ENCODE measurements at regions not wholly inside any gene's neighbourhood (a gene's known extent, or its start where the extent isn't known, plus 50 kb on each side); places are given as distances from the start of the nearest gene placed in this dataset.
A peak's percentile ranks its signal among the peaks of the same experiment; 100 is the strongest.

DNA sequence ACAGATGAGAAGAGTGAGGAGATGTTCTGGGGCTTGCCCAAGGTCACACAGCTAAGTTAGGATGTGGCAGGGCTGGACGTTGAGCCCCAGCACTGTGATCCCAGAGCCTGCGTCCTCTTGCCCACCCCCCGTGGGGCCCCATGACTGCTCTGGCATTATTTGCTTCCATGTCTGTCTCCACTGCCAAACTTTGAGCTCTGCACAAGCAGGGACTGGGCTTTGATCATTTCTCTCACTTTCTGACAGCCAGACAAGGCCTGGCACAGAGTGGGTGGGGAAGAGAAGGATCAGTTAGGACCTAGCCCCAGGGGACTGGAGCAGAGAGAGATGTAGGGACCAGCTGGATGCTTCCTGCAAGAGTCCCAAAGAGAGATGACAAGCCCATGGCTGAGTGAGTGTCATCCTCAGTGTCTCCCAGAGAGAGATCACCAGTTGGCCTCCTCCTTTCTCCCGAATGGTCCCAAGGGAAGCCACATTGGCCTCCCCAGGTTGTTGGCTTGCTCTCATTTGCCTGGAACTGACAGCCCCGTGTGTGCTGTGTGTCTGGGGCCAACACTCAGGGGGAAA, 126.7 kb upstream of the PWP1 start (continued):
- TF ChIP-seq MIXL1 (CRISPR knock-in tag; IDR thresholded peaks at IDR 0.05) (no peak; the same call in 1 of the 2 replicates), JDP2 (CRISPR knock-in tag; IDR thresholded peaks at IDR 0.05; ENCODE audit: borderline replicate concordance) (no peak), MEIS2 (CRISPR knock-in tag; IDR thresholded peaks at IDR 0.05) (peak; percentile 94), KLF15 (CRISPR knock-in tag; IDR thresholded peaks at IDR 0.05; ENCODE audit: borderline replicate concordance) (no peak), RBM39 (IDR thresholded peaks at IDR 0.05; ENCODE audit: low read depth, low read length, poor library complexity, severe bottlenecking) (no peak), CBX2 (IDR thresholded peaks at IDR 0.05; ENCODE audit: low read depth, low read length) (no peak), CBX2 (CRISPR knock-in tag; IDR thresholded peaks at IDR 0.05; ENCODE audit: low read depth) (no peak), SMAD1 (CRISPR knock-in tag; IDR thresholded peaks at IDR 0.05; ENCODE audit: borderline replicate concordance, low read depth) (no peak), STAG1 (CRISPR knock-in tag; IDR thresholded peaks at IDR 0.05) (no peak), ZNF138 (CRISPR knock-in tag; IDR thresholded peaks at IDR 0.05; ENCODE audit: low read depth) (no peak), GABPA (IDR thresholded peaks at IDR 0.05; ENCODE audit: low read depth, low read length) (no peak), GABPA (CRISPR knock-in tag; IDR thresholded peaks at IDR 0.05; ENCODE audit: low read depth) (no peak), GZF1 (CRISPR knock-in tag; IDR thresholded peaks at IDR 0.05) (no peak)
- TF ChIP-seq, protein P1, sequence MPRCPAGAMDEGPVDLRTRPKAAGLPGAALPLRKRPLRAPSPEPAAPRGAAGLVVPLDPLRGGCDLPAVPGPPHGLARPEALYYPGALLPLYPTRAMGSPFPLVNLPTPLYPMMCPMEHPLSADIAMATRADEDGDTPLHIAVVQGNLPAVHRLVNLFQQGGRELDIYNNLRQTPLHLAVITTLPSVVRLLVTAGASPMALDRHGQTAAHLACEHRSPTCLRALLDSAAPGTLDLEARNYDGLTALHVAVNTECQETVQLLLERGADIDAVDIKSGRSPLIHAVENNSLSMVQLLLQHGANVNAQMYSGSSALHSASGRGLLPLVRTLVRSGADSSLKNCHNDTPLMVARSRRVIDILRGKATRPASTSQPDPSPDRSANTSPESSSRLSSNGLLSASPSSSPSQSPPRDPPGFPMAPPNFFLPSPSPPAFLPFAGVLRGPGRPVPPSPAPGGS (CRISPR knock-in tag; IDR thresholded peaks at IDR 0.05) = no peak
- TF ChIP-seq, protein P2, sequence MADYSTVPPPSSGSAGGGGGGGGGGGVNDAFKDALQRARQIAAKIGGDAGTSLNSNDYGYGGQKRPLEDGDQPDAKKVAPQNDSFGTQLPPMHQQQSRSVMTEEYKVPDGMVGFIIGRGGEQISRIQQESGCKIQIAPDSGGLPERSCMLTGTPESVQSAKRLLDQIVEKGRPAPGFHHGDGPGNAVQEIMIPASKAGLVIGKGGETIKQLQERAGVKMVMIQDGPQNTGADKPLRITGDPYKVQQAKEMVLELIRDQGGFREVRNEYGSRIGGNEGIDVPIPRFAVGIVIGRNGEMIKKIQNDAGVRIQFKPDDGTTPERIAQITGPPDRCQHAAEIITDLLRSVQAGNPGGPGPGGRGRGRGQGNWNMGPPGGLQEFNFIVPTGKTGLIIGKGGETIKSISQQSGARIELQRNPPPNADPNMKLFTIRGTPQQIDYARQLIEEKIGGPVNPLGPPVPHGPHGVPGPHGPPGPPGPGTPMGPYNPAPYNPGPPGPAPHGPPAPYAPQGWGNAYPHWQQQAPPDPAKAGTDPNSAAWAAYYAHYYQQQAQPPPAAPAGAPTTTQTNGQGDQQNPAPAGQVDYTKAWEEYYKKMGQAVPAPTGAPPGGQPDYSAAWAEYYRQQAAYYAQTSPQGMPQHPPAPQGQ (CRISPR knock-in tag; IDR thresholded peaks at IDR 0.05; ENCODE audit: borderline replicate concordance) = no peak
- TF ChIP-seq, protein P3, sequence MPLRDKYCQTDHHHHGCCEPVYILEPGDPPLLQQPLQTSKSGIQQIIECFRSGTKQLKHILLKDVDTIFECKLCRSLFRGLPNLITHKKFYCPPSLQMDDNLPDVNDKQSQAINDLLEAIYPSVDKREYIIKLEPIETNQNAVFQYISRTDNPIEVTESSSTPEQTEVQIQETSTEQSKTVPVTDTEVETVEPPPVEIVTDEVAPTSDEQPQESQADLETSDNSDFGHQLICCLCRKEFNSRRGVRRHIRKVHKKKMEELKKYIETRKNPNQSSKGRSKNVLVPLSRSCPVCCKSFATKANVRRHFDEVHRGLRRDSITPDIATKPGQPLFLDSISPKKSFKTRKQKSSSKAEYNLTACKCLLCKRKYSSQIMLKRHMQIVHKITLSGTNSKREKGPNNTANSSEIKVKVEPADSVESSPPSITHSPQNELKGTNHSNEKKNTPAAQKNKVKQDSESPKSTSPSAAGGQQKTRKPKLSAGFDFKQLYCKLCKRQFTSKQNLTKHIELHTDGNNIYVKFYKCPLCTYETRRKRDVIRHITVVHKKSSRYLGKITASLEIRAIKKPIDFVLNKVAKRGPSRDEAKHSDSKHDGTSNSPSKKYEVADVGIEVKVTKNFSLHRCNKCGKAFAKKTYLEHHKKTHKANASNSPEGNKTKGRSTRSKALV (CRISPR knock-in tag; IDR thresholded peaks at IDR 0.05) = no peak
- TF ChIP-seq, protein P4, sequence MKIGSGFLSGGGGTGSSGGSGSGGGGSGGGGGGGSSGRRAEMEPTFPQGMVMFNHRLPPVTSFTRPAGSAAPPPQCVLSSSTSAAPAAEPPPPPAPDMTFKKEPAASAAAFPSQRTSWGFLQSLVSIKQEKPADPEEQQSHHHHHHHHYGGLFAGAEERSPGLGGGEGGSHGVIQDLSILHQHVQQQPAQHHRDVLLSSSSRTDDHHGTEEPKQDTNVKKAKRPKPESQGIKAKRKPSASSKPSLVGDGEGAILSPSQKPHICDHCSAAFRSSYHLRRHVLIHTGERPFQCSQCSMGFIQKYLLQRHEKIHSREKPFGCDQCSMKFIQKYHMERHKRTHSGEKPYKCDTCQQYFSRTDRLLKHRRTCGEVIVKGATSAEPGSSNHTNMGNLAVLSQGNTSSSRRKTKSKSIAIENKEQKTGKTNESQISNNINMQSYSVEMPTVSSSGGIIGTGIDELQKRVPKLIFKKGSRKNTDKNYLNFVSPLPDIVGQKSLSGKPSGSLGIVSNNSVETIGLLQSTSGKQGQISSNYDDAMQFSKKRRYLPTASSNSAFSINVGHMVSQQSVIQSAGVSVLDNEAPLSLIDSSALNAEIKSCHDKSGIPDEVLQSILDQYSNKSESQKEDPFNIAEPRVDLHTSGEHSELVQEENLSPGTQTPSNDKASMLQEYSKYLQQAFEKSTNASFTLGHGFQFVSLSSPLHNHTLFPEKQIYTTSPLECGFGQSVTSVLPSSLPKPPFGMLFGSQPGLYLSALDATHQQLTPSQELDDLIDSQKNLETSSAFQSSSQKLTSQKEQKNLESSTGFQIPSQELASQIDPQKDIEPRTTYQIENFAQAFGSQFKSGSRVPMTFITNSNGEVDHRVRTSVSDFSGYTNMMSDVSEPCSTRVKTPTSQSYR (CRISPR knock-in tag; IDR thresholded peaks at IDR 0.05; ENCODE audit: borderline replicate concordance) = peak; percentile 34; the same call in 1 of the 2 replicates
- TF ChIP-seq, protein P5, sequence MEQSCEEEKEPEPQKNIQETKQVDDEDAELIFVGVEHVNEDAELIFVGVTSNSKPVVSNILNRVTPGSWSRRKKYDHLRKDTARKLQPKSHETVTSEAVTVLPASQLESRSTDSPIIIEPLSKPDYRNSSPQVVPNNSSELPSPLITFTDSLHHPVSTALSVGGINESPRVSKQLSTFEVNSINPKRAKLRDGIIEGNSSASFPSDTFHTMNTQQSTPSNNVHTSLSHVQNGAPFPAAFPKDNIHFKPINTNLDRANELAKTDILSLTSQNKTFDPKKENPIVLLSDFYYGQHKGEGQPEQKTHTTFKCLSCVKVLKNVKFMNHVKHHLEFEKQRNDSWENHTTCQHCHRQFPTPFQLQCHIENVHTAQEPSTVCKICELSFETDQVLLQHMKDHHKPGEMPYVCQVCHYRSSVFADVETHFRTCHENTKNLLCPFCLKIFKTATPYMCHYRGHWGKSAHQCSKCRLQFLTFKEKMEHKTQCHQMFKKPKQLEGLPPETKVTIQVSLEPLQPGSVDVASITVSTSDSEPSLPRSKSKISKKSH (CRISPR knock-in tag; IDR thresholded peaks at IDR 0.05; ENCODE audit: borderline replicate concordance) = no peak
- TF ChIP-seq, protein P6, sequence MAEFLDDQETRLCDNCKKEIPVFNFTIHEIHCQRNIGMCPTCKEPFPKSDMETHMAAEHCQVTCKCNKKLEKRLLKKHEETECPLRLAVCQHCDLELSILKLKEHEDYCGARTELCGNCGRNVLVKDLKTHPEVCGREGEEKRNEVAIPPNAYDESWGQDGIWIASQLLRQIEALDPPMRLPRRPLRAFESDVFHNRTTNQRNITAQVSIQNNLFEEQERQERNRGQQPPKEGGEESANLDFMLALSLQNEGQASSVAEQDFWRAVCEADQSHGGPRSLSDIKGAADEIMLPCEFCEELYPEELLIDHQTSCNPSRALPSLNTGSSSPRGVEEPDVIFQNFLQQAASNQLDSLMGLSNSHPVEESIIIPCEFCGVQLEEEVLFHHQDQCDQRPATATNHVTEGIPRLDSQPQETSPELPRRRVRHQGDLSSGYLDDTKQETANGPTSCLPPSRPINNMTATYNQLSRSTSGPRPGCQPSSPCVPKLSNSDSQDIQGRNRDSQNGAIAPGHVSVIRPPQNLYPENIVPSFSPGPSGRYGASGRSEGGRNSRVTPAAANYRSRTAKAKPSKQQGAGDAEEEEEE (CRISPR knock-in tag; IDR thresholded peaks at IDR 0.05; ENCODE audit: borderline replicate concordance) = no peak
